RPMI7951 (cell line): ENCODE measurements at regions not wholly inside any gene's neighbourhood (a gene's known extent, or its start where the extent isn't known, plus 50 kb on each side); places are given as distances from the start of the nearest gene placed in this dataset.

Experiments
- DNase-seq: peaks from one replicate; pipeline ENCODE4 v3.0.0-alpha.2; 2012; ENCODE audit warnings: low read depth

GRCh38 chr14:101045511-101045910 lies 142.0 kb upstream of the RTL1 start:
- DNase-seq: no peak

GRCh38 chr14:101046071-101046470 lies 142.5 kb upstream of the RTL1 start:
- no peak for DNase-seq

- DNase-seq: no peak
Observed at GRCh38 chr14:101047326-101047725, 143.8 kb upstream of the RTL1 start.

GRCh38 chr14:101048766-101049165 lies 145.2 kb upstream of the RTL1 start:
- DNase-seq: no peak

GRCh38 chr14:101049511-101049910 lies 146.0 kb upstream of the RTL1 start:
- DNase-seq: no peak

GRCh38 chr14:101049942-101050341 lies 146.4 kb upstream of the RTL1 start:
- no peak for DNase-seq

GRCh38 chr14:101050901-101051490 lies 147.5 kb upstream of the RTL1 start:
- DNase-seq: no peak

GRCh38 chr14:101054671-101055070 lies 151.1 kb upstream of the RTL1 start:
- no peak for DNase-seq

GRCh38 chr14:101055106-101055662 lies 151.7 kb upstream of the RTL1 start:
- no peak for DNase-seq

- DNase-seq: no peak
Observed at GRCh38 chr14:101055776-101056374, 152.4 kb upstream of the RTL1 start.

- no peak for DNase-seq
Observed at GRCh38 chr14:101056446-101056845, 152.9 kb upstream of the RTL1 start.

- DNase-seq: no peak
Observed at GRCh38 chr14:101057394-101057793, 153.9 kb upstream of the RTL1 start.

- DNase-seq: peak; percentile 18
Observed at GRCh38 chr14:101058571-101058970, 155.0 kb upstream of the RTL1 start.

GRCh38 chr14:101060171-101060601 lies 156.7 kb upstream of the RTL1 start:
- DNase-seq: no peak

- DNase-seq: no peak
Observed at GRCh38 chr14:101061411-101062064, 158.0 kb upstream of the RTL1 start.

- peak; percentile 35 for DNase-seq
Observed at GRCh38 chr14:101062065-101062450, 158.5 kb upstream of the RTL1 start.

- DNase-seq: no peak
Observed at GRCh38 chr14:101062601-101063000, 159.1 kb upstream of the RTL1 start.

- DNase-seq: no peak
Observed at GRCh38 chr14:101063121-101063520, 159.6 kb upstream of the RTL1 start.

GRCh38 chr14:101064121-101064661 lies 160.7 kb upstream of the RTL1 start:
- no peak for DNase-seq

- no peak for DNase-seq
Observed at GRCh38 chr14:101064718-101065117, 161.2 kb upstream of the RTL1 start.

- DNase-seq: no peak
Observed at GRCh38 chr14:101065246-101065645, 161.7 kb upstream of the RTL1 start.
